Renal cortex interstitium (tissue), 11 donors: ENCODE measurements at regions not wholly inside any gene's neighbourhood (a gene's known extent, or its start where the extent isn't known, plus 50 kb on each side); places are given as distances from the start of the nearest gene placed in this dataset.
"Not testable (repeated sequence)": the region's sequence is repeated elsewhere in the genome, so short reads cannot be mapped to it uniquely, and the experiment has no call there.

Experiments
- DNase-seq, 11 donors: peaks; one replicate each; pipeline ENCODE4 v3.0.0-alpha.2; 2013; ENCODE audit warnings: low read depth in 9 of 11, low spot score in 4 of 11; ENCODE audit errors: extremely low read depth in 1 of 11

- DNase-seq, result no peak
Observed at GRCh38 chr5:8561854-8562253, 692.9 kb downstream of the MTRR start.

GRCh38 chr5:8563540-8563939, 694.6 kb downstream of the MTRR start:
- DNase-seq, result not testable (repeated sequence)

- no peak for DNase-seq
Observed at GRCh38 chr5:8568858-8569257, 699.9 kb downstream of the MTRR start.

DNA sequence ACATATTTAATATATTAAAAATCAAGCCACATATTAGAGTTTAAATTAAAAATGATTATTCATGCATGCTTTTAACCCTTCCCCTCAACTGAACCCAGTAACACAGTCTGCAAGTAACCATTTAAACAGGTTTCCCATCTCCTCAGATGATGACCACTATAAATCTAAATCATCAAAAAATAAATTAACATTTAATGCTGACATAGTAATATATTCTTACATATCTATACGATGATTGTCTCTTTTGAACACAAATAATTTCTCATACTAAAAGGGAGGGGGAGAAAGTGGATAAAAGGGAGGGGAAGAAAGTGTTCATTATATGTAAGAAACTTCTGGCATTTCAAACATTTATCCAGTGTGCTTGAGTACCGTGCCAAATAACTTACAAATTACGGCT, 701.6 kb downstream of the MTRR start:
- no peak for DNase-seq

GRCh38 chr5:8576178-8576577, 707.2 kb downstream of the MTRR start:
- DNase-seq, result no peak

DNA sequence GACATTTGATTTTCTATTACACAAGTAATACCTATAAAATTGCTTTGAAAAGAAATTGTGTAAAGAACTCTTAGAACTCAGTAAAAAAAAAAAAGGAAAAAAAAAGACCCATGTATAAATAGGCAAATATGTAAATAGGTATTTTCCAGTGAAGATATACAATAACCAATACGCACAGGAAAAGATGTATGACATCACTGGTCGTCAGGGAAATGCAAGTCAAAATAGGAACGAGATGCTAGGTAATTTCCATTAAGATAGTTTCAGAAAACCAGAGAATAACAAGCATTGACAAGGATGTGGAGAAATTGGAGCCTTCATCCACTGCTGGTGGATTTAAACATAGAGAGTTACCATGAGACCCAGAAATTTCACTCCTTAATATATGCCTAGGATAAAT, 708.8 kb downstream of the MTRR start:
- DNase-seq, result no peak

DNA sequence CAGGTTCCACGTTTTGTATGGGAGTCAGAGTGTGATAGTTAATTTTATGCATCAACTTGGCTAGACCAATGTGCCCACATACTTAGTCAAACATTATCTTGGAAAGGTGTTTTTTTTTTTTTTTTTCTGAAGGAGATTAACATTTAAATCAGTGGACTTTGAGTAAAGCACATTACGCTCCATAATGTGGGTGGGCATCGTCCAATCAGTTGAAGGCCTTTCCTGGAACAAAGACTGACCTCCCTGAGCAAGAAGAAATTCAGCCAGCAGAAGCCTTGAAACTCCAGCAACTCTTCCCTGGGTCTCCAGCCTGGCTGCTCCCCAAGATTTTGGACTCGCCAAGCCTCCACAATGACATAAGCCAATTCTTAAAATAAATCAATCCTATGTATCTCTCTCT, 711.4 kb downstream of the MTRR start:
- DNase-seq, result no peak

- no peak for DNase-seq
Observed at GRCh38 chr5:8581047-8581446, 712.1 kb downstream of the MTRR start.

DNA sequence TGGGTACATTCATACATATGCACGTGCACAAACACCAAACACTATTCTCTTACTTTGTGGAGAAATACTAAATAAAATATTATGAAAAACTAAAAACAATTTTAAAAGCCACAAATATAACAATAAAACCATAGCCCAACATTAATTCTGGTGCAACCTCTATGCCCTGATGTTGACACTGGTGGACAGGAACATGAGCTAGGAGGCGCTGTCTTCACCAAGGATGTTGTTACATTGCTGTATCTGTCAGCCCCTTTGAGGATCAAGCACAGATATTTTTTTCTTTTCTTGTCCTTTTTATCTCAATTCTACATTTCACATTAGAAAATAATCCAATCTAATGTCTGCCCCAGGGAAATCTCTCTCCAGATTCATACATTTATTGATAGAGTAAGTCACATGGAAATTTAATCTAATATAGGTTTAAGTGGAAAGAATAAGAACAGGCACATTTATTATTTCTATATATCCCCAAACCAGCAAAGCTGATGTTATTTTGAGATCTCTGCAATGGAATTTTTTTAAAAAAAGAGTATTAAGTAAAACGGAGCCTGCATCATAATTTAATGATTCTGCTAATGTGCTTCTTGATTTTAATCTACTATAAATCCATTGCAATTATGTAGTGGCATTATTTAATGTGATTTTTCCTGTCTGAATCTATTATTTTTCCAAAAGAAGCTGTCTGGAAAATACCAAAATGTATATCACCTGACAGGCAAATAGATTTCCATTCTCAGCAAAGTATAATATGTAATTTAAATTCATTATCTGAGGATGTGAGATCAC, 716.5 kb downstream of the MTRR start:
- no peak for DNase-seq

- no peak for DNase-seq
Observed at GRCh38 chr5:8590959-8591358, 722.0 kb downstream of the MTRR start.

DNA sequence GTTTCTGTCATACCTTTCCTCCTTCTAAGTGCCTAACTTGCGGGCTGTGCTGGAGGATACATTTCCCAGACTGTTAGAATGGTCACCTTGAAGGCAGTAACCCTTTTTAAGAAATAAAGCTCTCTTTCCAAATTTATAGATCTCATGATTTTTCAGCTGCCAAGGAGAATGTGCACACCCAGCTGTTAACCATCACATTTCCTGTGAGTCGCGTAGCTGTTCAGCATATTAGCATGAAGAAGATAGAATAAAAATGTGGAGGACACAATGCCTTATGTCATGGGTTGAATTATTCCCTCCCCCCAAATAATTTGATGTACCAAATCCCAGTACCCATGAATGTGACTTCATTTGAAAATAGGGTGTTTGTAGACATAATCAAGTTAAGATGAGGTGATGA, 729.4 kb downstream of the MTRR start:
- DNase-seq, result no peak

DNA sequence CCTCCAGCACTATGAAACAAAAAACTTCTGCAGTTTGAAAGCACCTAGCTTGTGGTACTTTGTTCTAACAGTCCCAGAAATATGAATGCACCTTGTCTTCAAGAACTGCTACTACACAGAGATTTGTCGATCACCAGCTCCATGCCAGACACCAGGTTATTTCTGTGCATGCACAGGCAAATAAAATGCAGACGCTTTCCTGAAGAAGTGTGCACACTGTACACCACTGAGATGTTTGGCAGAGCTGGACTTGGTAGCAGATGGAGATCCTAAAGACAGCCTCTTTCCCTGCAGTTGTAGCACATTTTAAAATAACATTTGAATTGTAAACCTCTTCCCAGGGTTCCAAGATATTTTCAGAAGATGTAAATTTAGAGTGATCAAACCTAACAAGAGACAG, 730.0 kb downstream of the MTRR start:
- no peak for DNase-seq

- no peak for DNase-seq
Observed at GRCh38 chr5:8600843-8601242, 731.9 kb downstream of the MTRR start.

- DNase-seq, result no peak
Observed at GRCh38 chr5:8601831-8602354, 732.9 kb downstream of the MTRR start.

DNA sequence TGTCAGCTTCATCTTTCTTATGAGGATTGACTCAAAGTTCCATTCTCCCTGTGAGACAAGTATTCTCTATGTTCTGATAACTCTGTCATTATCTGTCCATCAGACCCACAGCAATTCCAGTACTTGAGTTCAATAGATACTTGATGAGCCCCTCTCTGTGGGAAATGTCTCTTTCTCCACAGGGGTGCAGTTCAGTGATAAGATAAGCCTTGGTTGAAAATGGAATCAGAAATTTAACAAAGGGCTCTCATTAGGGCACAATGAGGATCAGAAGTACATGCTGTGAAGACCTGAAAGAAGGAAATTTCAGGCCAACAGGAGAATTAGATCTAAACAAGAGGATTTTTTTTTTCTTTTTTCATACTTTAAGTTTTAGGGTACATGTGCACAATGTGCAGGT, 737.3 kb downstream of the MTRR start:
- DNase-seq, result no peak

- no peak for DNase-seq
Observed at GRCh38 chr5:8611067-8611466, 742.1 kb downstream of the MTRR start.

GRCh38 chr5:8613078-8613685, 744.2 kb downstream of the MTRR start:
- no peak for DNase-seq

GRCh38 chr5:8615142-8615858, 746.4 kb downstream of the MTRR start:
- DNase-seq, result no peak

DNA sequence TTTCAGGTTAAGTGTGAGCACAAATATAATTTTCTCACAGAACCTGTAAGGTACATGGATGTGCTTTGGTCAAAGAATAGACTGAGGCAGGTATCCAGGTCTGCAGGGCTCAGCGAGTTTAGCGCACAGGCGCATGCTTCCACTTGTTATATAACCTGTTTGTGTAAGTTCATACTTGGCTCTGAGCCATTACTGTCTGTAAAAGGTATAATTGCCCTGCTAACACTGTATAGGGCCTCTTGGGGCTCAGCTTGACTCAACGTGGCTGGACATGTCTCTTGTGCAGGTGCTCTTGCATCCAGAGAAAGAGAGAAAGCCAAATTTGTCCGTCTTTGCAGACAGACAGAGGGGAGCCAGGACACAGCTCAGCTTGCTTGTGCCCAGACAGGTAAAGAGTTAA, 759.6 kb downstream of the MTRR start:
- no peak for DNase-seq

GRCh38 chr5:8633259-8633658, 764.3 kb downstream of the MTRR start:
- DNase-seq, result no peak
